IMR-90 (cell line): ENCODE measurements at regions not wholly inside any gene's neighbourhood (a gene's known extent, or its start where the extent isn't known, plus 50 kb on each side); places are given as distances from the start of the nearest gene placed in this dataset.

ENCODE experiments used
- ATAC-seq: fragments of 200-7000 bp; cut with Tn5 transposase; 2 replicates; pipeline ENCODE4 v1.9.1; 2020; ENCODE audit warnings: low read depth, mild to moderate bottlenecking, moderate library complexity
- BruUV-seq: library from RNA; stranded (reverse); fragments of 400-500 nt; replicated peaks from 2 replicates; lab custom pipeline; 2021; lab: Mats Ljungman, UMichigan
- CTCF ChIA-PET: fragments of 300-600 bp; formaldehyde crosslinking; extraction: SDS; loops from one replicate; lab custom pipeline; 2021; ENCODE audit warnings: antibody characterized with exemption; lab: Yijun Ruan, JAX
- POLR2A ChIA-PET: fragments of 300-600 bp; sonication (Branson Sonifier 250); formaldehyde crosslinking; loops from one replicate; lab custom pipeline; 2022; ENCODE audit warnings: antibody characterized with exemption; ENCODE audit not compliant: unreplicated experiment; lab: Charles Lee
- DNase-seq: peaks from one replicate; pipeline ENCODE4 v3.0.0; 2013
- H2AFZ ChIP-seq: replicated peaks from 2 replicates; pipeline ENCODE3; 2013; ENCODE audit warnings: low read length, mild to moderate bottlenecking; ENCODE audit not compliant: poor library complexity
- H2AK5ac ChIP-seq: 2 replicates; pipeline ENCODE4 v1.6.1; 2013; ENCODE audit warnings: low read depth, low read length, inconsistent platforms
- H2AK9ac ChIP-seq: replicated peaks from 2 replicates; pipeline ENCODE3; 2013; ENCODE audit warnings: mild to moderate bottlenecking, low read depth, low read length, moderate library complexity; ENCODE audit not compliant: poor library complexity
- H2BK120ac ChIP-seq: 2 replicates; pipeline ENCODE4 v1.6.1; 2013; ENCODE audit warnings: low read depth, low read length, inconsistent platforms
- H2BK15ac ChIP-seq: 3 replicates; pipeline ENCODE4 v1.6.1; 2013; ENCODE audit warnings: low read depth, low read length, inconsistent platforms
- H2BK20ac ChIP-seq: 2 replicates; pipeline ENCODE4 v1.6.1; 2013; ENCODE audit warnings: low read depth, mild to moderate bottlenecking, inconsistent platforms, low read length, moderate library complexity
- H2BK5ac ChIP-seq: 2 replicates; pipeline ENCODE4 v1.6.1; 2013; ENCODE audit warnings: mild to moderate bottlenecking, low read depth, low read length, inconsistent platforms; ENCODE audit not compliant: poor library complexity, severe bottlenecking
- H3K14ac ChIP-seq: replicated peaks from 2 replicates; pipeline ENCODE4 v1.6.1; 2013; ENCODE audit warnings: low read depth, low read length, inconsistent platforms
- H3K18ac ChIP-seq: 2 replicates; pipeline ENCODE4 v1.6.1; 2013; ENCODE audit warnings: low read depth, low read length, control low read depth
- H3K23ac ChIP-seq: 2 replicates; pipeline ENCODE4 v1.6.1; 2013; ENCODE audit warnings: low read depth, low read length, inconsistent platforms
- H3K27ac ChIP-seq: 2 replicates; pipeline ENCODE4 v1.5.1; 2013; ENCODE audit warnings: mild to moderate bottlenecking, control low read depth, low read length; ENCODE audit not compliant: insufficient read depth
- H3K27me3 ChIP-seq: 2 replicates; pipeline ENCODE4 v1.6.1; 2013; ENCODE audit warnings: low read length; ENCODE audit not compliant: control insufficient read depth, insufficient read depth
- H3K36me3 ChIP-seq: 2 replicates; pipeline ENCODE4 v1.6.1; 2013; ENCODE audit warnings: low read length, mixed read lengths; ENCODE audit not compliant: control insufficient read depth, insufficient read depth
- H3K4ac ChIP-seq: 2 replicates; pipeline ENCODE4 v1.6.1; 2013; ENCODE audit warnings: low read depth, low read length, inconsistent platforms
- H3K4me1 ChIP-seq: 2 replicates; pipeline ENCODE4 v1.6.1; 2013; ENCODE audit warnings: low read length, mixed read lengths; ENCODE audit not compliant: control insufficient read depth, insufficient read depth
- H3K4me2 ChIP-seq: 2 replicates; pipeline ENCODE4 v1.6.1; 2013; ENCODE audit warnings: low read depth, mild to moderate bottlenecking, control low read depth, low read length, moderate library complexity
- H3K4me3 ChIP-seq: 2 replicates; pipeline ENCODE4 v1.5.1; 2013; ENCODE audit warnings: low read depth, mild to moderate bottlenecking, control low read depth, low read length, moderate library complexity; ENCODE audit not compliant: insufficient read depth
- H3K56ac ChIP-seq: 2 replicates; pipeline ENCODE4 v1.6.1; 2013; ENCODE audit warnings: low read length, inconsistent platforms; ENCODE audit not compliant: insufficient read depth; ENCODE audit errors: extremely low read depth
- H3K79me1 ChIP-seq, 2 experiments: 2 replicates each; pipeline ENCODE4 v1.6.1; 2013; ENCODE audit warnings: low read length in 2 of 2, inconsistent platforms in 1 of 2, low read depth in 1 of 2
- H3K9ac ChIP-seq: 2 replicates; pipeline ENCODE4 v1.6.1; 2013; ENCODE audit warnings: low read depth, low read length, control low read depth
- H3K9me1 ChIP-seq: 2 replicates; pipeline ENCODE4 v1.6.1; 2013; ENCODE audit warnings: low read length, inconsistent platforms; ENCODE audit not compliant: insufficient read depth
- H3K9me3 ChIP-seq: 2 replicates; pipeline ENCODE4 v1.6.1; 2013; ENCODE audit warnings: low read length; ENCODE audit not compliant: control insufficient read depth, insufficient read depth
- H4K20me1 ChIP-seq: 2 replicates; pipeline ENCODE4 v1.6.1; 2013; ENCODE audit warnings: low read length, inconsistent platforms; ENCODE audit not compliant: insufficient read depth
- H4K5ac ChIP-seq: 2 replicates; pipeline ENCODE4 v1.6.1; 2013; ENCODE audit warnings: mild to moderate bottlenecking, low read depth, low read length, control low read depth
- H4K8ac ChIP-seq, 2 experiments: 2 replicates each; pipeline ENCODE4 v1.6.1; 2013; ENCODE audit warnings: low read depth in 2 of 2, low read length in 2 of 2, control low read depth in 1 of 2, inconsistent platforms in 1 of 2
- H4K91ac ChIP-seq: 2 replicates; pipeline ENCODE4 v1.6.1; 2013; ENCODE audit warnings: low read depth, low read length, inconsistent platforms; ENCODE audit not compliant: insufficient read depth
- BHLHE40 ChIP-seq: fragments of 150-350 bp; IDR thresholded peaks from 2 replicates; pipeline ENCODE4 v1.6.1; 2016; ENCODE audit warnings: mild to moderate bottlenecking, low read depth, low read length
- CEBPB ChIP-seq: IDR thresholded peaks from 2 replicates; pipeline ENCODE4 v1.6.1; 2012; ENCODE audit warnings: low read depth, low read length, improper control_type of control experiment
- CHD1 ChIP-seq: IDR thresholded peaks from 2 replicates; pipeline ENCODE4 v1.6.1; 2012; ENCODE audit warnings: low read depth, low read length, improper control_type of control experiment
- MAZ ChIP-seq: IDR thresholded peaks from 2 replicates; pipeline ENCODE4 v1.6.1; 2012; ENCODE audit warnings: low read depth, mild to moderate bottlenecking, low read length, improper control_type of control experiment, moderate library complexity, borderline replicate concordance
- MXI1 ChIP-seq: IDR thresholded peaks from 2 replicates; pipeline ENCODE4 v1.6.1; 2012; ENCODE audit warnings: low read depth, mild to moderate bottlenecking, low read length, moderate library complexity, borderline replicate concordance
- POLR2A ChIP-seq: IDR thresholded peaks from 2 replicates; pipeline ENCODE4 v1.6.1; 2012; ENCODE audit warnings: mild to moderate bottlenecking, low read depth, low read length
- RFX5 ChIP-seq: IDR thresholded peaks from 2 replicates; pipeline ENCODE4 v1.8.0; 2012; ENCODE audit warnings: low read depth, mild to moderate bottlenecking, low read length, moderate library complexity
- SMC3 ChIP-seq: fragments of 150-350 bp; IDR thresholded peaks from 2 replicates; pipeline ENCODE4 v1.6.1; 2016; ENCODE audit warnings: low read depth, mild to moderate bottlenecking, antibody characterized with exemption, low read length, moderate library complexity
- USF2 ChIP-seq: fragments of 150-350 bp; IDR thresholded peaks from 2 replicates; pipeline ENCODE4 v1.6.1; 2017; ENCODE audit warnings: mild to moderate bottlenecking, antibody characterized with exemption, low read length, low read depth
- WGBS, 2 experiments: methylation state at CpG; one replicate each; pipeline versions ENCODE4 v1.1.5 to v1.1.7; 2013; ENCODE audit warnings: missing lambda C conversion rate in 2 of 2; ENCODE audit not compliant: insufficient read length in 1 of 2; ENCODE audit errors: extremely low coverage in 2 of 2; 5-methylcytosine and 5-hydroxymethylcytosine counted together
- dilution Hi-C: fragments of 300-500 bp; cut with HindIII; formaldehyde crosslinking; loops from one replicate; pipeline ENCODE4 v1.14.3; 2018; ENCODE audit warnings: low sequenced_read_pairs; ENCODE audit not compliant: unreplicated experiment
- in situ Hi-C: fragments of 300-500 bp; cut with MboI; formaldehyde crosslinking; loops from 3 replicates; pipeline ENCODE4 v1.14.3; 2019; ENCODE audit warnings: low sequenced_read_pairs, inconsistent platforms, mixed read lengths
- intact Hi-C: fragments of 100-400 bp; cut with micrococcal nuclease; formaldehyde crosslinking; loops from 2 replicates; pipeline ENCODE4 v1.10.0; 2022

GRCh38 chr1:244181867-244182266 lies 130.8 kb downstream of the ZBTB18 start:
- dilution Hi-C loops: no loop called here
- WGBS, 2 experiments: 90% methylated on average over 7 of the region's 12 CpGs; no CpG with 5 or more reads in 1 of the 2 experiments

More at GRCh38 chr1:244181867-244182266, 130.8 kb downstream of the ZBTB18 start:
- Histone ChIP-seq H2BK5ac (no peak overlapping the region), H3K9ac (no peak overlapping the region), H4K20me1 (no peaks in the 10 kb centered on the region), H3K4me3 (no peak overlapping the region), H3K4me1 (0 out of 2 replicates have a peak, but pooled peaks cover 1% of the 10 kb centered on the region), H3K4ac (no peak overlapping the region), H2BK20ac (no peak overlapping the region), H4K8ac (no peak overlapping the region), H3K18ac (no peak overlapping the region), H3K14ac (no peak overlapping the region), H2BK15ac (no peak overlapping the region), H2AFZ (peak overlapping the region; percentile 6), H4K91ac (no peak overlapping the region), H3K36me3 (no peaks in the 10 kb centered on the region), H4K5ac (no peak overlapping the region), H3K79me1 (no peaks in the 10 kb centered on the region), H3K9me3 (no peaks in the 10 kb centered on the region), H2AK9ac (no peak overlapping the region), H2AK5ac (no peak overlapping the region), H3K23ac (no peak overlapping the region), H2BK120ac (no peak overlapping the region), H3K9me1 (no peaks in the 10 kb centered on the region; the same call in 1 of the 2 replicates), H3K4me2 (no peak overlapping the region), H3K27me3 (no peaks in the 10 kb centered on the region; the same call in 1 of the 2 replicates), H3K27ac (no peak overlapping the region), H3K56ac (no peak overlapping the region)
- intact Hi-C loops: no loop called here
- ChIA-PET CTCF (no interaction called here), POLR2A (no interaction called here)
- no TSS peak for BruUV-seq
- no peak for ATAC-seq
- no peak for DNase-seq
- no peak for TF ChIP-seq RFX5
- no peak for TF ChIP-seq USF2
- TF ChIP-seq MAZ: no peak
- no peak for TF ChIP-seq CHD1
- TF ChIP-seq MXI1: no peak
- no peak for TF ChIP-seq BHLHE40
- TF ChIP-seq SMC3: no peak
- TF ChIP-seq CEBPB: no peak
- no peak for TF ChIP-seq POLR2A
- in situ Hi-C loops: no loop called here
